Left lung (tissue), 4 donors: ENCODE measurements at regions not wholly inside any gene's neighbourhood (a gene's known extent, or its start where the extent isn't known, plus 50 kb on each side); places are given as distances from the start of the nearest gene placed in this dataset.

Experiments used
- ATAC-seq: fragments of 200-7000 bp; cut with Tn5 transposase; one replicate; pipeline ENCODE4 v1.9.1; 2020; ENCODE audit warnings: moderate library complexity
- DNase-seq, 4 donors: peaks; one replicate each; pipeline ENCODE4 v3.0.0-alpha.2; 2013 to 2020
- H3K27ac ChIP-seq, 2 donors: fragments of 200-600 bp; sonication (generic) in 1 of 2; one replicate each; pipeline versions ENCODE4 v1.5.0 to v1.8.0; 2020 to 2021
- H3K27me3 ChIP-seq, 2 donors: fragments of 200-600 bp; sonication (generic) in 1 of 2; one replicate each; pipeline versions ENCODE4 v1.5.0 to v1.8.0; 2020 to 2021
- H3K36me3 ChIP-seq, 2 donors: fragments of 200-600 bp; sonication (generic) in 1 of 2; one replicate each; pipeline versions ENCODE4 v1.5.0 to v1.8.0; 2020 to 2021
- H3K4me1 ChIP-seq, 2 donors: fragments of 200-600 bp; one replicate each; pipeline ENCODE4 v1.8.0; 2021
- H3K4me3 ChIP-seq, 2 donors: fragments of 200-600 bp; sonication (generic) in 1 of 2; one replicate each; pipeline versions ENCODE4 v1.5.0 to v1.8.0; 2020 to 2021; ENCODE audit warnings: mild to moderate bottlenecking in 1 of 2
- H3K9me3 ChIP-seq, 2 donors: fragments of 200-600 bp; sonication (generic) in 1 of 2; one replicate each; pipeline versions ENCODE4 v1.5.0 to v1.8.0; 2020 to 2021
- intact Hi-C, 2 donors: fragments of 100-400 bp; cut with DNase I; formaldehyde crosslinking; loops; one replicate each; pipeline versions ENCODE4 v1.11.2 to v1.14.2; 2022
- TF ChIP-seq, protein P1 (sequence below), 2 donors: fragments of 200-600 bp; sonication (generic) in 1 of 2; IDR thresholded peaks; one replicate each; pipeline versions ENCODE4 v1.5.0 to v1.8.0; 2021; ENCODE audit warnings: antibody characterized with exemption in 2 of 2
- donor health status: DM: no; HTN: yes; CAD: no.
- donor health status: DM: no; HTN: no; CAD: no.

DNA sequence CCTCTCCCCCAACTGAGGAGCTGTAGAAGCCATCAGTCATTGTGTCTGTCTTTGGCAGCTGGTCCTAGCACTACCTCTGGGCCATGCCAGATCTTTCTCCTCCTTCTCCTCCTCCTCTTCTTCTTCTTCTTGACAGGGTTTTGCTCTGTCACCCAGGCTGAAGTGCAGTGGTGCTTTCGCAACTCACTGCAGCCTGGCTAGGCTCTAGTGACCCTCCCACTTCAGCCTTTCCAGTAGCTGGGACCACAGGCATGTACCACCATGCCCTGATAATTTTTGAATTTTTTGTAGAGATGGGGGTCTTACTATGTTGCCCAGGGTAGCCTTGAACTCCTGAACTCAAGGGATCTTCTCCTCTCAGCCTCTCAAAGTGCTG is 50.1 kb upstream of the SHANK2 start:
- intact Hi-C loops, result no loop called here

More for the DNA sequence above, 50.1 kb upstream of the SHANK2 start:
- TF ChIP-seq, protein P1, sequence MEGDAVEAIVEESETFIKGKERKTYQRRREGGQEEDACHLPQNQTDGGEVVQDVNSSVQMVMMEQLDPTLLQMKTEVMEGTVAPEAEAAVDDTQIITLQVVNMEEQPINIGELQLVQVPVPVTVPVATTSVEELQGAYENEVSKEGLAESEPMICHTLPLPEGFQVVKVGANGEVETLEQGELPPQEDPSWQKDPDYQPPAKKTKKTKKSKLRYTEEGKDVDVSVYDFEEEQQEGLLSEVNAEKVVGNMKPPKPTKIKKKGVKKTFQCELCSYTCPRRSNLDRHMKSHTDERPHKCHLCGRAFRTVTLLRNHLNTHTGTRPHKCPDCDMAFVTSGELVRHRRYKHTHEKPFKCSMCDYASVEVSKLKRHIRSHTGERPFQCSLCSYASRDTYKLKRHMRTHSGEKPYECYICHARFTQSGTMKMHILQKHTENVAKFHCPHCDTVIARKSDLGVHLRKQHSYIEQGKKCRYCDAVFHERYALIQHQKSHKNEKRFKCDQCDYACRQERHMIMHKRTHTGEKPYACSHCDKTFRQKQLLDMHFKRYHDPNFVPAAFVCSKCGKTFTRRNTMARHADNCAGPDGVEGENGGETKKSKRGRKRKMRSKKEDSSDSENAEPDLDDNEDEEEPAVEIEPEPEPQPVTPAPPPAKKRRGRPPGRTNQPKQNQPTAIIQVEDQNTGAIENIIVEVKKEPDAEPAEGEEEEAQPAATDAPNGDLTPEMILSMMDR (IDR thresholded peaks at IDR 0.05), result no peak
- Histone ChIP-seq H3K36me3 (no peaks in the 10 kb centered on the region), H3K27me3 (peaks cover 0 to 13% of the 10 kb centered on the region in 2 donors), H3K4me3 (no peak overlapping the region), H3K4me1 (no peaks in the 10 kb centered on the region), H3K27ac (no peak overlapping the region), H3K9me3 (no peaks in the 10 kb centered on the region)
- DNase-seq (peak in 1 of 4 donors; percentile 6), ATAC-seq (no peak)
